ENCODE measurements at regions not wholly inside any gene's neighbourhood (a gene's known extent, or its start where the extent isn't known, plus 50 kb on each side); places are given as distances from the start of the nearest gene placed in this dataset.
A peak's percentile ranks its signal among the peaks of the same experiment; 100 is the strongest.

GRCh38 chr18:55090564-55091188, 131.4 kb upstream of the CCDC68 start:
- ATAC-seq (ENCODE audit: insufficient read depth, low FRiP score) (no peak), DNase-seq (no peak)
- Histone ChIP-seq H3K36me3 (ENCODE audit: control insufficient read depth in 4 of 4, insufficient read depth in 4 of 4, low read length in 4 of 4) (no peaks in the 10 kb centered on the region), H3K9me3 (ENCODE audit: control insufficient read depth in 4 of 4, insufficient read depth in 3 of 4, low read length in 3 of 4) (no peaks in the 10 kb centered on the region), H3K27ac (ENCODE audit: low read depth in 1 of 2, low read length in 1 of 2) (no peak overlapping the region), H3K4me3 (no peak overlapping the region), H3K4me1 (ENCODE audit: control insufficient read depth in 5 of 5, insufficient read depth in 5 of 5, low read length in 5 of 5) (peaks cover 0 to 7% (median 0%) of the 10 kb centered on the region in 5 donors), H3K9ac (ENCODE audit: insufficient read depth in 1 of 2, low read length in 2 of 2) (no peak overlapping the region), H3K27me3 (ENCODE audit: control insufficient read depth in 3 of 3, insufficient read depth in 3 of 3, low read length in 2 of 3) (no peaks in the 10 kb centered on the region)
- 65 to 69% methylated on average over 3 of the region's 3 CpGs for WGBS, 2 donors
- TF ChIP-seq, protein P1, sequence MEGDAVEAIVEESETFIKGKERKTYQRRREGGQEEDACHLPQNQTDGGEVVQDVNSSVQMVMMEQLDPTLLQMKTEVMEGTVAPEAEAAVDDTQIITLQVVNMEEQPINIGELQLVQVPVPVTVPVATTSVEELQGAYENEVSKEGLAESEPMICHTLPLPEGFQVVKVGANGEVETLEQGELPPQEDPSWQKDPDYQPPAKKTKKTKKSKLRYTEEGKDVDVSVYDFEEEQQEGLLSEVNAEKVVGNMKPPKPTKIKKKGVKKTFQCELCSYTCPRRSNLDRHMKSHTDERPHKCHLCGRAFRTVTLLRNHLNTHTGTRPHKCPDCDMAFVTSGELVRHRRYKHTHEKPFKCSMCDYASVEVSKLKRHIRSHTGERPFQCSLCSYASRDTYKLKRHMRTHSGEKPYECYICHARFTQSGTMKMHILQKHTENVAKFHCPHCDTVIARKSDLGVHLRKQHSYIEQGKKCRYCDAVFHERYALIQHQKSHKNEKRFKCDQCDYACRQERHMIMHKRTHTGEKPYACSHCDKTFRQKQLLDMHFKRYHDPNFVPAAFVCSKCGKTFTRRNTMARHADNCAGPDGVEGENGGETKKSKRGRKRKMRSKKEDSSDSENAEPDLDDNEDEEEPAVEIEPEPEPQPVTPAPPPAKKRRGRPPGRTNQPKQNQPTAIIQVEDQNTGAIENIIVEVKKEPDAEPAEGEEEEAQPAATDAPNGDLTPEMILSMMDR (IDR thresholded peaks at IDR 0.05; ENCODE audit: control extremely low read depth, extremely low read depth): no peak

- no peak for DNase-seq
- Histone ChIP-seq H3K4me3 (no peak overlapping the region), H3K9me3 (ENCODE audit: control insufficient read depth in 4 of 4, insufficient read depth in 3 of 4, low read length in 3 of 4) (no peaks in the 10 kb centered on the region), H3K27ac (ENCODE audit: low read depth in 1 of 2, low read length in 1 of 2) (no peak overlapping the region), H3K4me1 (ENCODE audit: control insufficient read depth in 5 of 5, insufficient read depth in 5 of 5, low read length in 5 of 5) (peaks cover 0 to 7% (median 0%) of the 10 kb centered on the region in 5 donors), H3K27me3 (ENCODE audit: control insufficient read depth in 3 of 3, insufficient read depth in 3 of 3, low read length in 2 of 3) (no peaks in the 10 kb centered on the region), H3K9ac (ENCODE audit: insufficient read depth in 1 of 2, low read length in 2 of 2) (no peak overlapping the region), H3K36me3 (ENCODE audit: control insufficient read depth in 4 of 4, insufficient read depth in 4 of 4, low read length in 4 of 4) (no peaks in the 10 kb centered on the region)
- ATAC-seq (ENCODE audit: insufficient read depth, low FRiP score): no peak
- TF ChIP-seq, protein P1 (IDR thresholded peaks at IDR 0.05; ENCODE audit: control extremely low read depth, extremely low read depth): no peak
- WGBS, 2 donors: 89 to 93% methylated on average over 3 of the region's 3 CpGs
These were observed 130.3 kb upstream of the CCDC68 start for GRCh38 chr18:55089610-55090009.

GRCh38 chr18:55088561-55088960, 129.3 kb upstream of the CCDC68 start:
- DNase-seq: no peak
- Histone ChIP-seq H3K27me3 (ENCODE audit: control insufficient read depth in 3 of 3, insufficient read depth in 3 of 3, low read length in 2 of 3) (no peaks in the 10 kb centered on the region), H3K9me3 (ENCODE audit: control insufficient read depth in 4 of 4, insufficient read depth in 3 of 4, low read length in 3 of 4) (no peaks in the 10 kb centered on the region), H3K27ac (ENCODE audit: low read depth in 1 of 2, low read length in 1 of 2) (no peak overlapping the region), H3K4me1 (ENCODE audit: control insufficient read depth in 5 of 5, insufficient read depth in 5 of 5, low read length in 5 of 5) (peaks cover 0 to 7% (median 0%) of the 10 kb centered on the region in 5 donors), H3K36me3 (ENCODE audit: control insufficient read depth in 4 of 4, insufficient read depth in 4 of 4, low read length in 4 of 4) (no peaks in the 10 kb centered on the region), H3K9ac (ENCODE audit: insufficient read depth in 1 of 2, low read length in 2 of 2) (no peak overlapping the region), H3K4me3 (no peak overlapping the region)
- no peak for ATAC-seq (ENCODE audit: insufficient read depth, low FRiP score)
- 47 to 82% methylated on average over 3 of the region's 3 CpGs for WGBS, 2 donors
- TF ChIP-seq, protein P1 (IDR thresholded peaks at IDR 0.05; ENCODE audit: control extremely low read depth, extremely low read depth): no peak

DNA sequence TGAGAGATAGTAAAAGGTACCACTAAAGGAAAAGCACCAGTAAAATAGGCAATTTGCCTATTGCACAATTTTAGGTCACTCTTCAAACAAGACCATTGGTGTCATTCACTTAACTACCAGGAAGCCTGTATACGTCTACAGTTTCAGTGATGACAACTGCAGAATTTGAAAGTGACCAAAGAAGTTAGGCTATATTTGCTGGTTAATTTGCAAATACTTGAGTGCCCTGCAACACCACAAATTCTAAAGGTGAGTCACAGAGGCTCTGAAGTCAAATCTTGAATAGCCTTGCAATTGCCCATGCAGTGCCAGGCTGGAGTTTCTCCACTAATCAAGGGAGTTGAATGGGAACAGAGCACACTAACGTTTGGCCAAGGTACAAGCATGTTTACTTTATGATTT, 128.7 kb upstream of the CCDC68 start:
- H3K27ac ChIP-seq (ENCODE audit: low read depth in 1 of 2, low read length in 1 of 2): no peak overlapping the region
- no peak overlapping the region for H3K4me3 ChIP-seq
- no peaks in the 10 kb centered on the region for H3K9me3 ChIP-seq (ENCODE audit: control insufficient read depth in 4 of 4, insufficient read depth in 3 of 4, low read length in 3 of 4)
- no peaks in the 10 kb centered on the region for H3K27me3 ChIP-seq (ENCODE audit: control insufficient read depth in 3 of 3, insufficient read depth in 3 of 3, low read length in 2 of 3)
- TF ChIP-seq, protein P1 (IDR thresholded peaks at IDR 0.05; ENCODE audit: control extremely low read depth, extremely low read depth): no peak
- no peaks in the 10 kb centered on the region for H3K36me3 ChIP-seq (ENCODE audit: control insufficient read depth in 4 of 4, insufficient read depth in 4 of 4, low read length in 4 of 4)
- 31 to 45% methylated on average over 2 of the region's 2 CpGs for WGBS, 2 donors
- ATAC-seq (ENCODE audit: insufficient read depth, low FRiP score): peak; percentile 65
- H3K9ac ChIP-seq (ENCODE audit: insufficient read depth in 1 of 2, low read length in 2 of 2): no peak overlapping the region
- peaks cover 0 to 7% (median 0%) of the 10 kb centered on the region in 5 donors for H3K4me1 ChIP-seq (ENCODE audit: control insufficient read depth in 5 of 5, insufficient read depth in 5 of 5, low read length in 5 of 5)
- DNase-seq: no peak

Data from lung (tissue), 11 donors.